Spinal cord (tissue), 9 donors: ENCODE measurements at regions not wholly inside any gene's neighbourhood (a gene's known extent, or its start where the extent isn't known, plus 50 kb on each side); places are given as distances from the start of the nearest gene placed in this dataset.
"Not testable (repeated sequence)": the region's sequence is repeated elsewhere in the genome, so short reads cannot be mapped to it uniquely, and the experiment has no call there.

ENCODE experiments used
- DNase-seq, 6 donors: peaks; one replicate each; pipeline versions ENCODE4 v3.0.0 to v3.0.0-alpha.2; 2013 to 2015; ENCODE audit warnings: low spot score in 6 of 6, low read depth in 4 of 6
- H3K27ac ChIP-seq: one replicate; pipeline ENCODE4 v1.5.1; 2013; ENCODE audit warnings: low read depth, low read length, control low read depth
- H3K27me3 ChIP-seq: one replicate; pipeline ENCODE4 v1.6.1; 2013; ENCODE audit warnings: low read length; ENCODE audit not compliant: control insufficient read depth, insufficient read depth
- H3K36me3 ChIP-seq: one replicate; pipeline ENCODE4 v1.6.1; 2013; ENCODE audit warnings: low read length; ENCODE audit not compliant: control insufficient read depth, insufficient read depth
- H3K4me1 ChIP-seq: one replicate; pipeline ENCODE4 v1.6.1; 2013; ENCODE audit warnings: low read length; ENCODE audit not compliant: control insufficient read depth, insufficient read depth
- H3K4me3 ChIP-seq: one replicate; pipeline ENCODE4 v1.5.1; 2013; ENCODE audit warnings: low read depth, low read length, control low read depth
- H3K9me3 ChIP-seq: one replicate; pipeline ENCODE4 v1.6.1; 2013; ENCODE audit warnings: low read length; ENCODE audit not compliant: control insufficient read depth, insufficient read depth
- WGBS: methylation state at CpG from one replicate; pipeline ENCODE4 v1.1.5; 2013; ENCODE audit warnings: missing lambda C conversion rate; ENCODE audit not compliant: insufficient coverage; 5-methylcytosine and 5-hydroxymethylcytosine counted together
- donor health status: healthy.

- Histone ChIP-seq H3K4me1 (no peaks in the 10 kb centered on the region), H3K27ac (no peak overlapping the region), H3K9me3 (no peaks in the 10 kb centered on the region), H3K4me3 (no peak overlapping the region), H3K27me3 (no peaks in the 10 kb centered on the region), H3K36me3 (no peaks in the 10 kb centered on the region)
- no peak for DNase-seq
- 100% methylated on average over 1 of the region's 2 CpGs for WGBS
Observed at GRCh38 chr5:40198736-40199135, 481.0 kb upstream of the PTGER4 start.

GRCh38 chr5:40195574-40195973 is 484.1 kb upstream of the PTGER4 start:
- not testable (repeated sequence) for H3K27ac ChIP-seq, DNase-seq, H3K4me1 ChIP-seq, H3K9me3 ChIP-seq, H3K27me3 ChIP-seq, H3K4me3 ChIP-seq, H3K36me3 ChIP-seq
- 91% methylated on average over 6 of the region's 7 CpGs for WGBS

- Histone ChIP-seq H3K36me3 (no peaks in the 10 kb centered on the region), H3K27me3 (no peaks in the 10 kb centered on the region), H3K27ac (no peak overlapping the region), H3K4me3 (no peak overlapping the region), H3K9me3 (no peaks in the 10 kb centered on the region), H3K4me1 (no peaks in the 10 kb centered on the region)
- no CpG with 5 or more reads among the region's 4 CpGs for WGBS
- DNase-seq = peak in 1 of 6 donors; percentile 23
Observed at GRCh38 chr5:40191150-40191549, 488.6 kb upstream of the PTGER4 start.

- no peaks in the 10 kb centered on the region for H3K4me1 ChIP-seq
- H3K36me3 ChIP-seq = no peaks in the 10 kb centered on the region
- H3K27me3 ChIP-seq = no peaks in the 10 kb centered on the region
- no peak overlapping the region for H3K27ac ChIP-seq
- H3K4me3 ChIP-seq = no peak overlapping the region
- peaks cover 7% of the 10 kb centered on the region for H3K9me3 ChIP-seq
- DNase-seq = no peak
Observed at GRCh38 chr5:40172721-40173120, 507.0 kb upstream of the PTGER4 start.

- Histone ChIP-seq H3K9me3 (peaks cover 3% of the 10 kb centered on the region), H3K4me3 (no peak overlapping the region), H3K36me3 (no peaks in the 10 kb centered on the region), H3K27me3 (no peaks in the 10 kb centered on the region), H3K4me1 (no peaks in the 10 kb centered on the region), H3K27ac (no peak overlapping the region)
- WGBS = no CpG with 5 or more reads among the region's 2 CpGs
- DNase-seq = no peak
Observed at GRCh38 chr5:40171971-40172370, 507.7 kb upstream of the PTGER4 start.

GRCh38 chr5:40167283-40167682 is 512.4 kb upstream of the PTGER4 start:
- Histone ChIP-seq H3K27ac (no peak overlapping the region), H3K9me3 (peaks cover 3% of the 10 kb centered on the region), H3K27me3 (no peaks in the 10 kb centered on the region), H3K36me3 (no peaks in the 10 kb centered on the region), H3K4me3 (no peak overlapping the region), H3K4me1 (no peaks in the 10 kb centered on the region)
- WGBS = 95% methylated on average over 3 of the region's 3 CpGs
- no peak for DNase-seq

GRCh38 chr5:40166802-40167201 is 512.9 kb upstream of the PTGER4 start:
- Histone ChIP-seq H3K4me3 (no peak overlapping the region), H3K9me3 (peaks cover 3% of the 10 kb centered on the region), H3K27ac (no peak overlapping the region), H3K36me3 (no peaks in the 10 kb centered on the region), H3K4me1 (no peaks in the 10 kb centered on the region), H3K27me3 (no peaks in the 10 kb centered on the region)
- WGBS = 100% methylated on average over 1 of the region's 1 CpG
- no peak for DNase-seq

GRCh38 chr5:40165789-40166728 is 513.7 kb upstream of the PTGER4 start:
- WGBS = 60% methylated on average over 3 of the region's 7 CpGs
- Histone ChIP-seq H3K27ac (no peak overlapping the region), H3K9me3 (peaks cover 3% of the 10 kb centered on the region), H3K4me1 (no peaks in the 10 kb centered on the region), H3K4me3 (no peak overlapping the region), H3K36me3 (no peaks in the 10 kb centered on the region), H3K27me3 (no peaks in the 10 kb centered on the region)
- DNase-seq = no peak

- DNase-seq = no peak
- Histone ChIP-seq H3K27ac (no peak overlapping the region), H3K9me3 (peaks cover 3% of the 10 kb centered on the region), H3K27me3 (no peaks in the 10 kb centered on the region), H3K4me3 (no peak overlapping the region), H3K4me1 (no peaks in the 10 kb centered on the region), H3K36me3 (no peaks in the 10 kb centered on the region)
- 90% methylated on average over 5 of the region's 6 CpGs for WGBS
Observed at GRCh38 chr5:40165106-40165788, 514.5 kb upstream of the PTGER4 start.

GRCh38 chr5:40160435-40160834 is 519.3 kb upstream of the PTGER4 start:
- 93% methylated on average over 7 of the region's 7 CpGs for WGBS
- no peak overlapping the region for H3K27ac ChIP-seq

More at GRCh38 chr5:40160435-40160834, 519.3 kb upstream of the PTGER4 start:
- H3K4me1 ChIP-seq = no peaks in the 10 kb centered on the region
- H3K9me3 ChIP-seq = no peaks in the 10 kb centered on the region
- DNase-seq = no peak
- H3K4me3 ChIP-seq = no peak overlapping the region
- no peaks in the 10 kb centered on the region for H3K36me3 ChIP-seq
- H3K27me3 ChIP-seq = no peaks in the 10 kb centered on the region
